Right lobe of liver (tissue), 6 donors: ENCODE measurements at regions not wholly inside any gene's neighbourhood (a gene's known extent, or its start where the extent isn't known, plus 50 kb on each side); places are given as distances from the start of the nearest gene placed in this dataset.

Experiments used
- ATAC-seq, 4 donors: fragments of 200-7000 bp; cut with Tn5 transposase; one replicate each; pipeline ENCODE4 v1.9.1; 2020; ENCODE audit warnings: mild to moderate bottlenecking in 4 of 4, moderate library complexity in 4 of 4
- DNase-seq, 3 donors: peaks; one replicate each; pipeline ENCODE4 v3.0.0-alpha.2; 2020
- H3K27ac ChIP-seq, 3 donors: fragments of 200-600 bp; one replicate each; pipeline ENCODE4 v1.8.0; 2022
- H3K27me3 ChIP-seq, 2 donors: fragments of 200-600 bp; one replicate each; pipeline ENCODE4 v1.8.0; 2022
- H3K36me3 ChIP-seq, 4 donors: fragments of 200-600 bp; sonication (generic) in 1 of 4; one replicate each; pipeline versions ENCODE4 v1.5.1 to v1.8.0; 2017 to 2022; ENCODE audit warnings: control low read depth in 1 of 4
- H3K4me1 ChIP-seq, 4 donors: fragments of 200-600 bp; sonication (generic) in 1 of 4; one replicate each; pipeline versions ENCODE4 v1.5.1 to v1.8.0; 2017 to 2022; ENCODE audit warnings: control low read depth in 1 of 4
- H3K4me3 ChIP-seq, 3 donors: fragments of 200-600 bp; one replicate each; pipeline ENCODE4 v1.8.0; 2022
- H3K9me3 ChIP-seq, 4 donors: fragments of 200-600 bp; sonication (generic) in 1 of 4; one replicate each; pipeline versions ENCODE4 v1.5.1 to v1.8.0; 2017 to 2022; ENCODE audit warnings: control low read depth in 1 of 4
- CTCF ChIP-seq, 4 donors: fragments of 200-600 bp in 3 of 4; fragments of 450-650 bp in 1 of 4; IDR thresholded peaks; one replicate each; pipeline versions ENCODE4 v1.5.1 to v1.8.0; 2016 to 2022; ENCODE audit warnings: antibody characterized with exemption in 4 of 4, mild to moderate bottlenecking in 2 of 4
- POLR2A ChIP-seq: fragments of 450-650 bp; IDR thresholded peaks from one replicate; pipeline ENCODE4 v1.6.1; 2017; ENCODE audit warnings: antibody characterized with exemption, mild to moderate bottlenecking
- WGBS: methylation state at CpG from one replicate; pipeline ENCODE4 v1.1.6; 2018; ENCODE audit warnings: low coverage, low lambda C conversion rate; ENCODE audit not compliant: insufficient coverage; ENCODE audit errors: missing lambda C conversion rate; 5-methylcytosine and 5-hydroxymethylcytosine counted together
- intact Hi-C, 2 donors: fragments of 100-400 bp; cut with DNase I; formaldehyde crosslinking; loops; one replicate each; pipeline versions ENCODE4 v1.11.2 to v1.14.1; 2022
- donor health status: DM: no; HTN: yes; CAD: no.
- donor health status: DM: no; HTN: no; CAD: no.
- donor health status: DM: no; HTN: no; CAD: no.
- donor health status: DM: no; HTN: yes; CAD: no.
- donor health status: DM: no; HTN: yes; CAD: no.

GRCh38 chr9:23438299-23438907 lies 387.6 kb downstream of the ELAVL2 start:
- DNase-seq = peak in 1 of 3 donors; percentile 50
- Histone ChIP-seq H3K9me3 (no peaks in the 10 kb centered on the region), H3K36me3 (no peaks in the 10 kb centered on the region), H3K27ac (peak overlapping the region; percentile 63 to 92 (median 76)), H3K4me3 (peak overlapping the region; percentile 30 to 62 (median 57)), H3K27me3 (no peaks in the 10 kb centered on the region), H3K4me1 (peaks cover 0 to 38% (median 2%) of the 10 kb centered on the region in 4 donors)
- peak; percentile 80 to 91 (median 86) for ATAC-seq
- intact Hi-C loops = no loop called here
- TF ChIP-seq POLR2A (peak; percentile 69), CTCF (IDR thresholded peaks at IDR 0.05) (peak in 3 of 4 donors; percentile 15 to 20 (median 15))
- WGBS = 34% methylated on average over 9 of the region's 9 CpGs

- TF ChIP-seq POLR2A = no peak
- TF ChIP-seq CTCF (IDR thresholded peaks at IDR 0.05) = no peak
- DNase-seq (no peak), ATAC-seq (peak; percentile 52 to 78 (median 65))
- WGBS = 52% methylated on average over 6 of the region's 6 CpGs
- intact Hi-C loops = no loop called here
- H3K27ac ChIP-seq = peak overlapping the region; percentile 36 to 60 (median 53)
- peaks cover 0 to 24% (median 0%) of the 10 kb centered on the region in 4 donors for H3K4me1 ChIP-seq
- no peaks in the 10 kb centered on the region for H3K36me3 ChIP-seq
- H3K4me3 ChIP-seq = no peak overlapping the region
- no peaks in the 10 kb centered on the region for H3K9me3 ChIP-seq
- H3K27me3 ChIP-seq = no peaks in the 10 kb centered on the region
Observed at GRCh38 chr9:23441275-23441674, 384.8 kb downstream of the ELAVL2 start.

- intact Hi-C loops = no loop called here
- H3K4me3 ChIP-seq = no peak overlapping the region
- H3K36me3 ChIP-seq = no peaks in the 10 kb centered on the region
- H3K9me3 ChIP-seq = no peaks in the 10 kb centered on the region
- H3K27me3 ChIP-seq = no peaks in the 10 kb centered on the region
- no peak overlapping the region for H3K27ac ChIP-seq
- peaks cover 0 to 12% (median 0%) of the 10 kb centered on the region in 4 donors for H3K4me1 ChIP-seq
- DNase-seq = no peak
- 62% methylated on average over 2 of the region's 2 CpGs for WGBS
- no peak for ATAC-seq
- no peak for TF ChIP-seq POLR2A
- TF ChIP-seq CTCF (IDR thresholded peaks at IDR 0.05) = no peak
Observed at GRCh38 chr9:23444658-23445057, 381.4 kb downstream of the ELAVL2 start.

- ATAC-seq (peak in 1 of 4 donors; percentile 21), DNase-seq (no peak)
Observed at GRCh38 chr9:23447166-23447565, 378.9 kb downstream of the ELAVL2 start.

More at GRCh38 chr9:23447166-23447565, 378.9 kb downstream of the ELAVL2 start:
- intact Hi-C loops = no loop called here
- H3K27me3 ChIP-seq = no peaks in the 10 kb centered on the region
- no peaks in the 10 kb centered on the region for H3K4me1 ChIP-seq
- no peak overlapping the region for H3K4me3 ChIP-seq
- H3K36me3 ChIP-seq = no peaks in the 10 kb centered on the region
- no peaks in the 10 kb centered on the region for H3K9me3 ChIP-seq
- TF ChIP-seq CTCF (IDR thresholded peaks at IDR 0.05) (no peak), POLR2A (no peak)
- WGBS = 37% methylated on average over 3 of the region's 3 CpGs
- H3K27ac ChIP-seq = no peak overlapping the region
